GM12892 (cell line): ENCODE measurements at regions not wholly inside any gene's neighbourhood (a gene's known extent, or its start where the extent isn't known, plus 50 kb on each side); places are given as distances from the start of the nearest gene placed in this dataset.
A peak's percentile ranks its signal among the peaks of the same experiment; 100 is the strongest.
"Not testable (repeated sequence)": the region's sequence is repeated elsewhere in the genome, so short reads cannot be mapped to it uniquely, and the experiment has no call there.

Source experiments
- DNase-seq: peaks from one replicate; pipeline ENCODE4 v3.0.0; 2011; ENCODE audit not compliant: insufficient read length
- FAIRE-seq: peaks from 2 replicates; lab custom pipeline; 2011; peaks lifted over from hg19 to GRCh38; lab: Jason Lieb, UNC
- POLR2A ChIP-seq: IDR thresholded peaks from 2 replicates; pipeline ENCODE4 v1.6.1; 2011; ENCODE audit warnings: low read depth, low read length, control low read depth
- POLR2AphosphoS5 ChIP-seq: IDR thresholded peaks from 2 replicates; pipeline ENCODE4 v1.6.1; 2011; ENCODE audit warnings: low read depth, low read length, control low read depth
- TAF1 ChIP-seq: IDR thresholded peaks from 2 replicates; pipeline ENCODE4 v1.6.1; 2011; ENCODE audit warnings: low read depth, mild to moderate bottlenecking, control low read depth, low read length, borderline replicate concordance

DNA sequence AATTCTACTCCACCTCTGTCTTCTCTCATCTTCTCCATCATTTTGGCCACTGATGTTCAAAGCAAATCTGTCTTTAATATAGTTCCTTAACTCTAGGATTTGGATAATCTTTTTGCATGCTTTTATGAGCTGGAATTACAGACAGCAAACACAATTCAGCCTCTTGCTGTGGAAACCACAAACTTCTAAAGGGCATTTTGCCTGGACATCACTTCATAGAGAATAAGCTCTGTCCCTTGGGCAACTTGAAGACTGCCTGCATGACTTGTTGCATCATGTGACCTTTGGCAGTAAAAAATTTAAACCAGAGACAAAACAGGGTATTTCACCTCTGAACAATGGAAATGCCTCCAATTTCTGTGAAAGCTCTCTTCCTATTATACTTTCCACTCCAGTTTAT lies 74.1 kb upstream of the HDDC2 start:
- no peak for TF ChIP-seq POLR2A
- TF ChIP-seq POLR2AphosphoS5, result no peak
- TF ChIP-seq TAF1, result no peak
- DNase-seq (no peak), FAIRE-seq (no peak)

DNA sequence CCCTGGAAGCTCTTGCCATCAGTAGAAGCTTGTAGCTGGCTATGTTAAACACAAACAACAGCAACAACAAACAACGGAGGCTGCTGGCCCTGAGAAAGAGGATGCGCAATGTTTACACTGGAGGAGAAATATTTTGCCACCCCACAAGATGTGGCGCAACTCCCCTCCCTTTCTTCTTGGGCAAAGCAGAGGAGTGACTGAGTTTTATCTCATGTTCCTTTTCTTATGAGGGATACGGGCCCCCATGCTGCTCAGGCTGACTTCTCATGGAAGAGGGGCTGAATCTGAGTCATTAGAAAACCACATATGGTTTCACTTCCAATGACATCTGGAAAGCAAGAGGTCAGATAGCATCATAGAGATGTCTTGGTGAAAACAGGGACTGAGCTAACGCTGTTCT lies 75.9 kb upstream of the HDDC2 start:
- FAIRE-seq (no peak), DNase-seq (no peak)
- TF ChIP-seq TAF1 (no peak), POLR2A (no peak), POLR2AphosphoS5 (no peak)

DNA sequence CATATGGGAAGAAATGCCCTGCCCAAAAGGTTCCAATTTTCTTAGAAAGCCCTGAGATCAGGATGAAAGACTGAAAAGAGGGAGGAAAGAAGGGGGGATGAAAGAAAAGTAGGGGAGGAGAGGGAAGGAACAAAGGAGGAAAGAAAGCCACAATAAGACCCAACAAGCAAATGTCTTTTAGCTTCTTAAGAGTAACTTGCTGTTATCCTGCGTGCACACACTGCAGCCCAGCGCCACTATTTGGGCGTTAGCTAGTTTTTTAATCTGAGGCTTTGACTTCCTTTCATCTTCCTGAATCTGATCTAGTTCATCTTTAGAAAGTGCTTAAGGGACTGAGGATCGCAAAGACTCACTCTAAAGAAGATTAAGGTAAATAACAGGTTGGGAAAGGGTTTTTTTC lies 77.4 kb upstream of the HDDC2 start:
- FAIRE-seq, result no peak
- TF ChIP-seq TAF1 (no peak), POLR2A (no peak), POLR2AphosphoS5 (no peak)
- no peak for DNase-seq

DNA sequence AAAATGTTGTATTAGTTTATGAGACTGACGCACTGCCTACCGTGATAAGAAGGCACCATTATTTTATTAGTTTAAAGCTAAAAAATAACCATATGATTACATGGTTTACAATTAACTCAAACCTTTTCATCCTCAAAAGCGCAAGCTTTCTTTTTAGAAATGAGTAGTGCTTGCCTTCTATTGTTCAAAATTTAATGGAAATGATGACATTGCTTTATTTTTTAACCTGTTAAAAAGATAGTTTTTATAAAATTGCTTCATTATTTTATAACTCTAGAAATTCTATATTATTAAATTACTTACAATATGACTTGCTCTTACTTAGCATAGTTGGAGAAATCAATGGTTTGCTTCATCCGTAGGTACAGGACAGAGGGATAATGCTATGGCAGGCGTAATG lies 78.7 kb upstream of the HDDC2 start:
- DNase-seq, result no peak
- TF ChIP-seq POLR2A, result no peak
- TF ChIP-seq TAF1, result no peak
- TF ChIP-seq POLR2AphosphoS5, result no peak
- FAIRE-seq, result no peak

DNA sequence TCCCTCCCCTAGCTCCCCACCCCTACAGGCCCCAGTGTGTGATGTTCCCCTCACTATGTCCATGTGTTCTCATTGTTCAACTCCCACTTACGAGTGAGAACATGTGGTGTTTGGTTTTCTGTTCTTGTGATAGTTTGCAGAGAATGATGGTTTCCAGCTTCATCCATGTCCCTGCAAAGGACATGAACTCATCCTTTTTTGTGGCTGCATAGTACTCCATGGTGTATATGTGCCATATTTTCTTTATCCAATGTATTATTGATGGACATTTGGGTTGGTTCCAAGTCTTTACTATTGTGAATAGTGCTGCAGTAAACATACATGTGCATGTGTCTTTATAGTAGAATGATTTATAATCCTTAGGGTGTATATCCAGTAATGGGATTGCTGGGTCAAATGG lies 84.6 kb upstream of the HDDC2 start:
- FAIRE-seq, DNase-seq: not testable (repeated sequence)

DNA sequence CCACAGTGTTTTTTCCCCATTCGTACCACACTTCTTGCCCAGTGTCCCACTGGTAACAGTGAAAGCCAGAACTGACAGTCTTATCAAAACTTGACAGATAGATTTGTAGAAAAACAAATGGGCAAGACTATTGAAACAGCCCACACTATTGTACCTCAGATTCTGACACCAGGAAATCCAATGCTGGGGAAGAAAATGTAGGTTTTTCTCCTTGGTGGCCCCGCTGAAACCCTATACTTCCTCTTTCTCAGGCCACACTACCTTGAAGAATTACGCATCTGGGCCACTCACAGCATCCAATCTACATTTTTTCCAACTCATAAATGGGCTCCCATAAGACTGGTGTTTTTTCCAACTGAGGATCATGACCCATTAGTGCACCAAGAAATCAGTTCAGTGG lies 90.9 kb upstream of the HDDC2 start:
- no peak for DNase-seq
- peak; percentile 65 for FAIRE-seq
- no peak for TF ChIP-seq POLR2A
- no peak for TF ChIP-seq POLR2AphosphoS5
- TF ChIP-seq TAF1, result no peak

DNA sequence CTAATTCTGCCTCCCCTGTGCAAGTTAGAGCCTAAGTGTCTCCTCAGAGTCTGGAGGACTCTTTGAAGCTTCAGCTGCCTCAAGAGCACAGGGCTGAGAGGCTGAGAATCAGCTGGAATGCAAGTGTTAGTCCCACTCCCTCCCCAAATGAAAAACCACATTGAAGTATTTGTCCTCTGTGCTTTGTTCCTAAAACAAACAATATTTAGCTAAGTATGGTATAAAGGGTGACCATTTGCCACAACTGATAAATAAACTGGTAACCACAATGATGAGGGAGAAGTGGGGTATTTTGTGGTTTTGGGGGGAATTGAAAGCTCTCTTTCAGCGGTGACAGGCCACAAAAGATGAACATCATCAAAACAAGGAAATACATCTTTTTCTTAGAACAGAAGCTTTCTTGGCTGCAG lies 91.7 kb upstream of the HDDC2 start:
- DNase-seq (no peak), FAIRE-seq (no peak)
- no peak for TF ChIP-seq POLR2A
- no peak for TF ChIP-seq TAF1
- no peak for TF ChIP-seq POLR2AphosphoS5

DNA sequence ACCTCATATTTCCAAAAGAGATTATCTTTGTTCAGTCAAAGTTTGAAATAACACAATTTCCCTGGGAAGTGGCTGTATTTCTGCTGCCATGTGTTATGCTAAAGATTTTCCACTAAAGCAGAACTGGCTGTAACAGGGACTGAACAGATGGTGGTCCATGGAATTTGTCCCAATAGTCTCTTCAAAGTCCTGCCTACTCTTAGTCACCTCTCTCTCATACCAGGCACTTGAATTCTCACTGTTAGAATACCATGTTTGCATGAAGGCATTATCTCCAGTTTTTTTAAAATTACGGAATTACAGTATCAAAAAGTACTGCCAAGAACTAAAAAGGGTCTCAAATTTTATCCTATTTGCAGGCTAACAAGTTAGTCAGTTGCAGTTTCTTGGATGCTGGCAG lies 105.0 kb upstream of the HDDC2 start:
- TF ChIP-seq TAF1 (no peak), POLR2A (no peak)
- DNase-seq, result no peak
- FAIRE-seq, result no peak

DNA sequence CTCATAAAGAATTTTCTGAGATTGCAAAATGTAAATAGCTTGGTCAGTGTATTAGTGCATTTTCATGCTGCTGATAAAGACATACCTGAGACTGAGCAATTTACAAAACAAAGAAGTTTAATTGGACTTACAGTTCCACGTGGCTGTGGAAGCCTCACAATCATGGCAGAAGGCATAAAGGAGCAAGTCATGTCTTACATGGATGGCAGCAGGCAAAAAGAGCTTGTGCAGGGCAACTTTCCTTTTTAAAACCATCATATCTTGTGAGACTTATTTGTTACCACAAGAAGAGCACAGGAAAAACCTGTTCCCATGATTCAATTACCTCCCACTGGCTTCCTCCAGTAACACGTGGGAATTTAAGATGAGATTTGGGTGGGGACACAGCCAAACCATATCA lies 112.7 kb upstream of the HDDC2 start:
- DNase-seq (no peak), FAIRE-seq (no peak)
- TF ChIP-seq POLR2A (no peak), POLR2AphosphoS5 (no peak), TAF1 (no peak)

DNA sequence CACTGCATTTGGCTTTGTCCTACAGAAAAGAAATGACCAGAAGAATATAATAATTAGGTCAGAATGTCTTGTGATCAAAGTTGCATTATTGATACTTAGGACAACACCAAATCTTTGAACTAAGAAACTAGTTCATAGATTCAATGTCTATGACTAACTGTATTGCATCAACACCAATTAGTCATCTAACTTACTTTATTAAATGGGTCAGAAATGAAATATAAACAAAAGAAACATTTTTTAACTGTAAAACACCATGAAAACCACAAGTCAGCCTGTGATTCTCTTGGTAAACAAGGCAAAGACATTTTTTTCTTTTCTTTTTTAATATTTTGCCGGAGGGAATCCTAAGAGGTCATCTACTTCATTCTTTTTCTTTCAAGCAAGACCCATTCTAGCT lies 114.1 kb upstream of the HDDC2 start:
- FAIRE-seq (no peak), DNase-seq (no peak)
- TF ChIP-seq TAF1 (no peak), POLR2AphosphoS5 (no peak)

DNA sequence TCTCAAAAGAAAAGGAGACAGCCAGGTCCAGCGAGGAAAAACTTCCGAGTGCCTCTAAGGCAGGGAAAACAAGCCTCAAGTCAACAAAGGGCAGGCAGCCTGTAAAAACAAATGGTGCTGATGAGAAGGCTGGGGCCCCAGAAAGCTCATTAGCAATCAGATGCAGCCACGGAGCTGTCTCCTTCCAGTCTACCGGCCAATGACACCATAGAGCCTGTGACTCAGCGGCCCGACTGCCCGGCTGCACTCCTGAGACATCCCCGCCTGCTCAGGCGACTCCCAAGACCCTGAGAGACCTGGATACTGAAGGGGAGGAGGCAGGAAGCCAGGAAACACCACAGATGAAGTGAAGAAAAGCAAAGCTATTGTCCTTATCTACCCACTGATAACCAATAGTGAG lies 120.1 kb upstream of the HDDC2 start:
- no peak for FAIRE-seq
- TF ChIP-seq POLR2AphosphoS5 (no peak), POLR2A (no peak), TAF1 (no peak)
- no peak for DNase-seq

DNA sequence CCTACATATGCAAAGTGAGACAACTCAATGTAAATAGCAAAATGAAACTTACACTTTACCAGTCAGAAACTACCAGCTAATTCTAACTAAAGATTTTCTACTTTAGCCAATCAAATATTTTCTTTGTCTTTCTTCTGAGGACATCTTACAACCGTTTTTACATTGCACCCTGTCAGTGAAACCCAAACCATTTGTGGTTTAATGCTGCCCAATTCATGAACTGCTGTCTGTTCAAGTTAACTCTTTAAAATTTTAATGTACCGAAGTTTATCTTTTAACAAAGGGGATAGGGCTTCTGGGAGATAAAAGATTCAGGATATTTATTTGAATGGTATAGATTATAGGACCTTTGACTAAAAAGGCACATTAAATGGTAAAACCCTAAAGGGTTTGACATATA lies 121.3 kb upstream of the HDDC2 start:
- TF ChIP-seq POLR2AphosphoS5 (no peak), TAF1 (no peak), POLR2A (no peak)
- FAIRE-seq, result no peak
- DNase-seq, result no peak

DNA sequence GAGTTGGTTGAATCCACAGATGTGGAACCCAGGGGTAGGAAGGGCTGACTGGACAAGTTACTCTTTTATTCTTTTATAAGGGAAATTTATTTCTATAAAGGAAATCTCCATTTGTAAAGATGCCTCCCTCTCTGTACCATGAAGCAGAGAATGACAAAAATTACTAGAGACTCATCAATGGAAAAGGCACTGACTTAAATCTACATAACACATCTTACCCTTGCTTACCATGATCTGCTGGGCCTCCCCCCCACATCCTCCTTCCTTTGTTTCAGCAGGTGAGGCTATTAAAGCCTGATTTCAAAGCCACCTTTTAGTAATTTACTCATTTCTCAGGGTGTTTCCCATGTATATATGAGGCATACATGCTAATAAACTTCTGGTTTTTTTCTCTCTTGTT lies 130.2 kb upstream of the HDDC2 start:
- no peak for FAIRE-seq
- DNase-seq, result no peak
- TF ChIP-seq POLR2A (no peak), TAF1 (no peak), POLR2AphosphoS5 (no peak)
